Trophoblast cell (in vitro differentiated cells and primary cell): ENCODE measurements at regions not wholly inside any gene's neighbourhood (a gene's known extent, or its start where the extent isn't known, plus 50 kb on each side); places are given as distances from the start of the nearest gene placed in this dataset.

Source experiments
- DNase-seq, 2 donors: peaks; one replicate each; pipeline ENCODE4 v3.0.0-alpha.2; 2016
- H2AFZ ChIP-seq: 2 replicates; pipeline ENCODE4 v1.6.1; 2013; ENCODE audit warnings: low read length, moderate library complexity, mild to moderate bottlenecking; ENCODE audit not compliant: insufficient read depth, poor library complexity
- H2AK5ac ChIP-seq: 2 replicates; pipeline ENCODE4 v1.6.1; 2013; ENCODE audit warnings: mild to moderate bottlenecking, low read length
- H2BK120ac ChIP-seq: 2 replicates; pipeline ENCODE4 v1.6.1; 2013; ENCODE audit warnings: low read length, mild to moderate bottlenecking, moderate library complexity; ENCODE audit not compliant: insufficient read depth, poor library complexity
- H2BK12ac ChIP-seq: 2 replicates; pipeline ENCODE4 v1.6.1; 2013; ENCODE audit warnings: mild to moderate bottlenecking, low read length, moderate library complexity
- H2BK5ac ChIP-seq: 2 replicates; pipeline ENCODE4 v1.6.1; 2013; ENCODE audit warnings: low read length, low read depth, moderate library complexity, mild to moderate bottlenecking; ENCODE audit not compliant: poor library complexity
- H3K14ac ChIP-seq: 2 replicates; pipeline ENCODE4 v1.6.1; 2013; ENCODE audit warnings: mild to moderate bottlenecking, low read length
- H3K18ac ChIP-seq: 2 replicates; pipeline ENCODE4 v1.6.1; 2013; ENCODE audit warnings: mild to moderate bottlenecking, low read length
- H3K23ac ChIP-seq: 2 replicates; pipeline ENCODE4 v1.6.1; 2013; ENCODE audit warnings: low read length
- H3K27ac ChIP-seq: 2 replicates; pipeline ENCODE4 v1.5.1; 2013; ENCODE audit warnings: low read depth, mild to moderate bottlenecking, inconsistent platforms, low read length, moderate library complexity
- H3K27me3 ChIP-seq: 2 replicates; pipeline ENCODE4 v1.6.1; 2013; ENCODE audit warnings: inconsistent platforms, mild to moderate bottlenecking, low read length, moderate library complexity; ENCODE audit not compliant: insufficient read depth
- H3K36me3 ChIP-seq, 2 experiments: 1 replicate in 1 of 2; 2 replicates in 1 of 2; pipeline ENCODE4 v1.6.1; 2013; ENCODE audit warnings: low read length in 2 of 2, mild to moderate bottlenecking in 2 of 2, moderate library complexity in 1 of 2; ENCODE audit not compliant: insufficient read depth in 2 of 2, control insufficient read depth in 1 of 2
- H3K4ac ChIP-seq: 2 replicates; pipeline ENCODE4 v1.6.1; 2013; ENCODE audit warnings: low read depth, mild to moderate bottlenecking, low read length, moderate library complexity
- H3K4me1 ChIP-seq, 2 experiments: 1 replicate in 1 of 2; 2 replicates in 1 of 2; pipeline ENCODE4 v1.6.1; 2013; ENCODE audit warnings: low read length in 2 of 2, mild to moderate bottlenecking in 2 of 2, moderate library complexity in 1 of 2; ENCODE audit not compliant: insufficient read depth in 2 of 2, control insufficient read depth in 1 of 2
- H3K4me2 ChIP-seq: 2 replicates; pipeline ENCODE4 v1.6.1; 2013; ENCODE audit warnings: inconsistent platforms, mild to moderate bottlenecking, low read length, moderate library complexity
- H3K4me3 ChIP-seq: 2 replicates; pipeline ENCODE4 v1.5.1; 2013; ENCODE audit warnings: mild to moderate bottlenecking, low read depth, low read length, inconsistent platforms
- H3K79me1 ChIP-seq: one replicate; pipeline ENCODE4 v1.6.1; 2013; ENCODE audit warnings: low read length
- H3K79me2 ChIP-seq: 2 replicates; pipeline ENCODE4 v1.6.1; 2013; ENCODE audit warnings: low read length, mild to moderate bottlenecking; ENCODE audit not compliant: control insufficient read depth, insufficient read depth, poor library complexity
- H3K9ac ChIP-seq: 2 replicates; pipeline ENCODE4 v1.6.1; 2013; ENCODE audit warnings: mild to moderate bottlenecking, low read length
- H3K9me3 ChIP-seq: 2 replicates; pipeline ENCODE4 v1.6.1; 2013; ENCODE audit warnings: low read depth, mild to moderate bottlenecking, control low read depth, inconsistent platforms, low read length; ENCODE audit not compliant: insufficient read depth
- H4K12ac ChIP-seq: 2 replicates; pipeline ENCODE4 v1.6.1; 2013; ENCODE audit warnings: low read depth, mild to moderate bottlenecking, low read length, moderate library complexity
- H4K8ac ChIP-seq: 2 replicates; pipeline ENCODE4 v1.6.1; 2013; ENCODE audit warnings: low read depth, mild to moderate bottlenecking, low read length, moderate library complexity
- H4K91ac ChIP-seq: one replicate; pipeline ENCODE4 v1.6.1; 2013; ENCODE audit warnings: low read depth, mild to moderate bottlenecking, low read length, moderate library complexity
- WGBS: extraction: QIAGEN DNeasy Blood & Tissue Kit; methylation state at CpG from one replicate; pipeline ENCODE4 v1.1.7; 2013; ENCODE audit warnings: missing lambda C conversion rate; ENCODE audit not compliant: insufficient read length, insufficient coverage; ENCODE audit errors: extremely low coverage; 5-methylcytosine and 5-hydroxymethylcytosine counted together

GRCh38 chr5:107272954-107273353, 397.8 kb downstream of the EFNA5 start:
- H3K4me1 ChIP-seq = no peaks in the 10 kb centered on the region

GRCh38 chr5:107272509-107272908, 398.2 kb downstream of the EFNA5 start:
- no peak overlapping the region for H4K8ac ChIP-seq
- H3K36me3 ChIP-seq = no peaks in the 10 kb centered on the region
- H3K4me2 ChIP-seq = no peak overlapping the region
- DNase-seq = no peak
- H4K91ac ChIP-seq = no peak overlapping the region
- no peak overlapping the region for H3K18ac ChIP-seq
- H2AK5ac ChIP-seq = no peak overlapping the region
- H3K9me3 ChIP-seq = no peaks in the 10 kb centered on the region
- no peak overlapping the region for H2BK120ac ChIP-seq
- H3K23ac ChIP-seq = no peak overlapping the region
- H3K4me1 ChIP-seq = no peaks in the 10 kb centered on the region
- H2AFZ ChIP-seq = no peak overlapping the region
- no peak overlapping the region for H3K9ac ChIP-seq
- no CpG with 5 or more reads among the region's 3 CpGs for WGBS
- H3K14ac ChIP-seq = no peak overlapping the region
- no peak overlapping the region for H3K4me3 ChIP-seq
- H3K79me2 ChIP-seq = no peaks in the 10 kb centered on the region
- H3K27ac ChIP-seq = no peak overlapping the region
- H4K12ac ChIP-seq = no peak overlapping the region
- H3K27me3 ChIP-seq = no peaks in the 10 kb centered on the region
- no peak overlapping the region for H3K4ac ChIP-seq
- no peaks in the 10 kb centered on the region for H3K79me1 ChIP-seq
- no peak overlapping the region for H2BK12ac ChIP-seq
- H2BK5ac ChIP-seq = no peak overlapping the region

More at GRCh38 chr5:107272954-107273353, 397.8 kb downstream of the EFNA5 start:
- Histone ChIP-seq H3K4me3 (no peak overlapping the region), H3K14ac (no peak overlapping the region), H3K4ac (no peak overlapping the region), H3K27me3 (no peaks in the 10 kb centered on the region), H3K4me2 (no peak overlapping the region), H3K36me3 (no peaks in the 10 kb centered on the region), H4K12ac (no peak overlapping the region), H3K23ac (no peak overlapping the region), H2AFZ (no peak overlapping the region), H4K91ac (no peak overlapping the region), H3K9ac (no peak overlapping the region), H3K18ac (no peak overlapping the region), H3K27ac (no peak overlapping the region), H2BK5ac (no peak overlapping the region), H4K8ac (no peak overlapping the region), H2BK12ac (no peak overlapping the region), H3K79me2 (no peaks in the 10 kb centered on the region), H3K9me3 (no peaks in the 10 kb centered on the region), H3K79me1 (no peaks in the 10 kb centered on the region), H2BK120ac (no peak overlapping the region), H2AK5ac (no peak overlapping the region)
- no peak for DNase-seq
- WGBS = no CpG with 5 or more reads among the region's 4 CpGs

- Histone ChIP-seq H3K4me1 (no peaks in the 10 kb centered on the region), H3K9me3 (no peaks in the 10 kb centered on the region), H2AFZ (no peak overlapping the region), H3K4me3 (no peak overlapping the region), H3K36me3 (no peaks in the 10 kb centered on the region), H2BK120ac (no peak overlapping the region), H4K12ac (no peak overlapping the region), H4K8ac (no peak overlapping the region), H4K91ac (no peak overlapping the region), H3K27me3 (no peaks in the 10 kb centered on the region), H3K79me2 (no peaks in the 10 kb centered on the region), H3K23ac (no peak overlapping the region), H3K4me2 (no peak overlapping the region), H2BK5ac (no peak overlapping the region), H3K79me1 (no peaks in the 10 kb centered on the region), H3K14ac (no peak overlapping the region), H2AK5ac (no peak overlapping the region), H2BK12ac (no peak overlapping the region), H3K4ac (no peak overlapping the region), H3K27ac (no peak overlapping the region), H3K9ac (no peak overlapping the region), H3K18ac (no peak overlapping the region)
- DNase-seq = no peak
- no CpG with 5 or more reads among the region's 1 CpG for WGBS
Measured at GRCh38 chr5:107271682-107272350, 398.9 kb downstream of the EFNA5 start.

GRCh38 chr5:107270561-107270960, 400.2 kb downstream of the EFNA5 start:
- Histone ChIP-seq H3K4ac (no peak overlapping the region), H4K12ac (no peak overlapping the region), H3K4me3 (no peak overlapping the region), H3K9me3 (no peaks in the 10 kb centered on the region), H2AK5ac (no peak overlapping the region), H3K79me1 (no peaks in the 10 kb centered on the region), H3K27ac (no peak overlapping the region), H3K4me2 (no peak overlapping the region), H3K23ac (no peak overlapping the region), H2BK5ac (no peak overlapping the region), H3K18ac (no peak overlapping the region), H3K14ac (no peak overlapping the region), H3K36me3 (no peaks in the 10 kb centered on the region), H4K8ac (no peak overlapping the region), H2AFZ (no peak overlapping the region), H2BK120ac (no peak overlapping the region), H4K91ac (no peak overlapping the region), H3K4me1 (no peaks in the 10 kb centered on the region), H3K27me3 (no peaks in the 10 kb centered on the region), H2BK12ac (no peak overlapping the region), H3K9ac (no peak overlapping the region), H3K79me2 (no peaks in the 10 kb centered on the region)
- WGBS = no CpG with 5 or more reads among the region's 1 CpG
- no peak for DNase-seq
